OCI-LY7 (cell line): ENCODE measurements at regions not wholly inside any gene's neighbourhood (a gene's known extent, or its start where the extent isn't known, plus 50 kb on each side); places are given as distances from the start of the nearest gene placed in this dataset.
"Not testable (repeated sequence)": the region's sequence is repeated elsewhere in the genome, so short reads cannot be mapped to it uniquely, and the experiment has no call there.

Experiments used
- BruUV-seq: library from RNA; stranded (reverse); fragments of 400-500 nt; replicated peaks from 2 replicates; lab custom pipeline; 2021; lab: Mats Ljungman, UMichigan
- CTCF ChIA-PET: fragments of 300-600 bp; sonication (Branson Sonifier 250); formaldehyde crosslinking; loops from one replicate; lab custom pipeline; 2022; ENCODE audit warnings: antibody characterized with exemption; ENCODE audit not compliant: unreplicated experiment; lab: Charles Lee
- POLR2A ChIA-PET: fragments of 300-600 bp; sonication (Branson Sonifier 250); formaldehyde crosslinking; loops from one replicate; lab custom pipeline; 2022; ENCODE audit warnings: antibody characterized with exemption; lab: Charles Lee
- DNase-seq: peaks from one replicate; pipeline ENCODE4 v3.0.0-alpha.2; 2015; ENCODE audit warnings: low spot score
- H2AFZ ChIP-seq: fragments of 200-600 bp; sonication (generic), shearing (Covaris generic); 2 replicates; pipeline ENCODE4 v1.6.1; 2014; ENCODE audit warnings: mild to moderate bottlenecking, antibody characterized with exemption, low read length, moderate library complexity
- H3K27ac ChIP-seq: fragments of 200-600 bp; sonication (generic); 2 replicates; pipeline ENCODE4 v1.5.1; 2014; ENCODE audit warnings: mixed run types, low read depth, mild to moderate bottlenecking, moderate library complexity, low read length, inconsistent platforms; ENCODE audit not compliant: poor library complexity, severe bottlenecking
- H3K36me3 ChIP-seq: fragments of 200-600 bp; sonication (generic); 2 replicates; pipeline ENCODE4 v1.6.1; 2014; ENCODE audit warnings: mild to moderate bottlenecking, antibody characterized with exemption, low read length, moderate library complexity, mixed read lengths; ENCODE audit not compliant: insufficient read depth
- H3K4me1 ChIP-seq: fragments of 200-600 bp; sonication (generic); 2 replicates; pipeline ENCODE4 v1.5.1; 2014; ENCODE audit warnings: mild to moderate bottlenecking, low read length; ENCODE audit not compliant: insufficient read depth, poor library complexity, severe bottlenecking
- H3K4me2 ChIP-seq: fragments of 200-600 bp; sonication (generic); 2 replicates; pipeline ENCODE4 v1.6.1; 2014; ENCODE audit warnings: mild to moderate bottlenecking, low read length
- H3K4me3 ChIP-seq: fragments of 200-600 bp; sonication (generic); 2 replicates; pipeline ENCODE4 v1.5.1; 2014; ENCODE audit warnings: mild to moderate bottlenecking, low read depth, low read length; ENCODE audit not compliant: poor library complexity, severe bottlenecking
- H3K79me2 ChIP-seq: fragments of 200-600 bp; sonication (generic); 2 replicates; pipeline ENCODE4 v1.6.1; 2016; ENCODE audit warnings: low read depth, mild to moderate bottlenecking, low read length, moderate library complexity, mixed read lengths; ENCODE audit not compliant: insufficient read depth
- H3K9me2 ChIP-seq: fragments of 200-600 bp; sonication (generic); 2 replicates; pipeline ENCODE4 v1.6.1; 2016; ENCODE audit warnings: mild to moderate bottlenecking, low read length, mixed read lengths; ENCODE audit not compliant: insufficient read depth
- H3K9me3 ChIP-seq: fragments of 200-600 bp; sonication (generic); 2 replicates; pipeline ENCODE4 v1.6.1; 2014; ENCODE audit warnings: mild to moderate bottlenecking, mixed run types, low read length, mixed read lengths
- H4K20me1 ChIP-seq: fragments of 200-600 bp; sonication (generic); 2 replicates; pipeline ENCODE4 v1.6.1; 2014; ENCODE audit warnings: mild to moderate bottlenecking, antibody characterized with exemption, low read length, moderate library complexity, mixed read lengths; ENCODE audit not compliant: insufficient read depth
- EZH2phosphoT487 ChIP-seq: fragments of 200-600 bp; sonication (generic); IDR thresholded peaks from 2 replicates; pipeline ENCODE4 v1.6.1; 2018; ENCODE audit warnings: low read depth, borderline replicate concordance, mild to moderate bottlenecking, mixed run types, antibody characterized with exemption, low read length, moderate library complexity, mixed read lengths
- intact Hi-C: fragments of 100-400 bp; cut with micrococcal nuclease; formaldehyde crosslinking; loops from one replicate; pipeline ENCODE4 v1.10.0; 2022; ENCODE audit not compliant: unreplicated experiment
- TF ChIP-seq, protein P1 (sequence below): fragments of 200-600 bp; sonication (generic); conservative IDR thresholded peaks from 2 replicates; pipeline ENCODE4 v1.5.1; 2014; ENCODE audit warnings: mild to moderate bottlenecking, antibody characterized with exemption, low read length, moderate library complexity, mixed read lengths

DNA sequence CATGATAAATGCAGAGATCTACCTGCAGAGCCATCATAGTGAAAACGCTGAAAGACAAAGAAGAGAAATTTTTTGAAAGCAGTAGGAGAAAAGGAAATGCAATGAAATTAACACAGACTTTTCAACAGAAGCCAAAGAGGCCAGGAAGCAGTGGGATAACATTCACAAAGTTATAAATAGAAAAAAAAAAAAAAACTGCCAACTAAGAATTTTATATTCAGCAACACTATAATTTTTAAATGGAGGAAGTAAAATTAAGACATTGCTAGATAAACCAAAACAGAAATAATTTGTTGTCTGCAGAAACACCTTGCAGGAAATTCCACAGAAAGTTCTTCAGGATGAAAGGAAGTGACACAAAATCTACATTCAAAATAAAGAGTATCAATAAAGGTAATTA, 591.5 kb upstream of the ID4 start:
- Histone ChIP-seq H3K4me3 (no peak overlapping the region), H3K36me3 (no peaks in the 10 kb centered on the region), H3K9me2 (no peaks in the 10 kb centered on the region), H3K27ac (no peak overlapping the region), H3K9me3 (no peaks in the 10 kb centered on the region), H2AFZ (no peak overlapping the region), H3K79me2 (no peaks in the 10 kb centered on the region), H3K4me2 (no peak overlapping the region), H4K20me1 (no peaks in the 10 kb centered on the region), H3K4me1 (no peaks in the 10 kb centered on the region)
- TF ChIP-seq EZH2phosphoT487 = no peak
- DNase-seq = no peak
- ChIA-PET POLR2A (interaction anchor here (1.4 kb wide), 1 partner anchor 11 kb away, joined by 4 read pairs; no protein-coding TSS in a partner anchor), CTCF (no interaction called here)
- no TSS peak for BruUV-seq
- intact Hi-C loops = no loop called here

DNA sequence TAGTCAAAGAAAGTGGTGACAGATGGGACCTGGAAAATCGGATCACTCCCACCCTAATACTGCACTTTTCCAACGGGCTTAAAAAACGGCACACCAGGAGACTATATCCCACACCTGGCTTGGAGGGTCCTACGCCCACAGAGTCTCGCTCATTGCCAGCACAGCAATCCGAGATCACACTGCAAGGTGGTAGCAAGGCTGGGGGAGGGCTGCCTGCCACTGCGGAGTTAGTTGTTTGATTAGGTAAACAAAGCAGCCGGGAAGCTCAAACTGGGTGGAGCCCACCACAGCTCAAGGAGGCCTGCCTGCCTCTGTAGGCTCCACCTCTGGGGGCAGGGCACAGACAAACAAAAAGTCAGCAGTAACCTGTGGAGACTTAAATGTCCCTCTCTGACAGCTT, 590.0 kb upstream of the ID4 start:
- DNase-seq, H3K36me3 ChIP-seq, H3K79me2 ChIP-seq, POLR2A ChIA-PET, H3K9me3 ChIP-seq, BruUV-seq, H3K4me2 ChIP-seq, H3K4me1 ChIP-seq, H4K20me1 ChIP-seq, CTCF ChIA-PET, intact Hi-C loops, H3K9me2 ChIP-seq, H3K4me3 ChIP-seq, H2AFZ ChIP-seq, H3K27ac ChIP-seq: not testable (repeated sequence)

DNA sequence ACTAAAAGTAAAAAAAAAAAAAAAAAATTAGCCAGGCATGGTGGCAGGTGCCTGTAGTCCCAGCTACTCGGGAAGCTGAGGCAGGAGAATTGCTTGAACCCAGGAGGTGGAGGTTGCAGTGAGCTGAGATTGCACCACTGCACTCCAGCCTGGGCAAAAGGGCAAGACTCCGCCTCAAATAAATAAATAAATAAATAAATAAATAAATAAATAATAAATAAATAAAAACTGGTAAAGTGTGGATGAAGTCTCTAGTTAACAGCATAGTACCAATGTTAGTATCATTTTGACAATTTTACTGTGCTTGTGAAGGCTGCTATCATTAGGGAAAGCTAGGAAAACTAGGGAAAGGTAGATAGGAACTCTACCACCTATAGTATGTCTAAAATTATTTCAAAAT, 581.0 kb upstream of the ID4 start:
- H3K4me2 ChIP-seq, CTCF ChIA-PET, DNase-seq, H3K4me1 ChIP-seq, H3K36me3 ChIP-seq, H3K9me3 ChIP-seq, H3K79me2 ChIP-seq, H3K9me2 ChIP-seq, intact Hi-C loops, H2AFZ ChIP-seq, H3K27ac ChIP-seq, H3K4me3 ChIP-seq, H4K20me1 ChIP-seq, BruUV-seq: not testable (repeated sequence)
- POLR2A ChIA-PET = interaction anchor here (0.7 kb wide), 1 partner anchor 202 kb away, joined by 3 read pairs; no protein-coding TSS in a partner anchor

DNA sequence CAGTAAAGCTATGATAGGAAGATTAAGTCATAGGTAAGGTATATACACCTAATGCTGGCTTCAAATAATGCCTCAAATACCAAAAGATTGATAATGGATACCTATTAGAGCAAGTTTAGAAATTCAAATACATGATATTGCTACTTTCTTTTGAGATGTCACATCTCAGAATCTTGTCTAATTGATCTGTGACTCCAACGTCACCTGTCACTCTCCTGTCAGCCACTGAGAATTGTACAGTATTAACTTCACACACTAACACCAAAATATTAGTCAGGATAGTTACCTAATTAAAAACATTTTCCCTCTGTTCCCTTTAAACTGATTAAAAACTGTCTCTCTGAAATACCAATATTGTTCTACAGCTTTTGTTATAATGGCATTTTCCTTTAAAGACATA, 575.5 kb upstream of the ID4 start:
- H3K4me3 ChIP-seq = no peak overlapping the region
- no peaks in the 10 kb centered on the region for H3K4me1 ChIP-seq
- no peak for TF ChIP-seq EZH2phosphoT487
- TF ChIP-seq, protein P1, sequence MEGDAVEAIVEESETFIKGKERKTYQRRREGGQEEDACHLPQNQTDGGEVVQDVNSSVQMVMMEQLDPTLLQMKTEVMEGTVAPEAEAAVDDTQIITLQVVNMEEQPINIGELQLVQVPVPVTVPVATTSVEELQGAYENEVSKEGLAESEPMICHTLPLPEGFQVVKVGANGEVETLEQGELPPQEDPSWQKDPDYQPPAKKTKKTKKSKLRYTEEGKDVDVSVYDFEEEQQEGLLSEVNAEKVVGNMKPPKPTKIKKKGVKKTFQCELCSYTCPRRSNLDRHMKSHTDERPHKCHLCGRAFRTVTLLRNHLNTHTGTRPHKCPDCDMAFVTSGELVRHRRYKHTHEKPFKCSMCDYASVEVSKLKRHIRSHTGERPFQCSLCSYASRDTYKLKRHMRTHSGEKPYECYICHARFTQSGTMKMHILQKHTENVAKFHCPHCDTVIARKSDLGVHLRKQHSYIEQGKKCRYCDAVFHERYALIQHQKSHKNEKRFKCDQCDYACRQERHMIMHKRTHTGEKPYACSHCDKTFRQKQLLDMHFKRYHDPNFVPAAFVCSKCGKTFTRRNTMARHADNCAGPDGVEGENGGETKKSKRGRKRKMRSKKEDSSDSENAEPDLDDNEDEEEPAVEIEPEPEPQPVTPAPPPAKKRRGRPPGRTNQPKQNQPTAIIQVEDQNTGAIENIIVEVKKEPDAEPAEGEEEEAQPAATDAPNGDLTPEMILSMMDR = no peak
- no peaks in the 10 kb centered on the region for H3K79me2 ChIP-seq
- H4K20me1 ChIP-seq = no peaks in the 10 kb centered on the region
- no peak overlapping the region for H3K4me2 ChIP-seq
- H3K9me3 ChIP-seq = no peaks in the 10 kb centered on the region
- intact Hi-C loops = no loop called here
- H3K9me2 ChIP-seq = no peaks in the 10 kb centered on the region
- no peak overlapping the region for H3K27ac ChIP-seq
- CTCF ChIA-PET = no interaction called here
- DNase-seq = no peak
- no TSS peak for BruUV-seq
- H2AFZ ChIP-seq = no peak overlapping the region
- POLR2A ChIA-PET = interaction anchor here (0.6 kb wide), 1 partner anchor 950 kb away, joined by 3 read pairs; the partner anchor contains the start of gene MBOAT1
- no peaks in the 10 kb centered on the region for H3K36me3 ChIP-seq
